ENCODE measurements at regions not wholly inside any gene's neighbourhood (a gene's known extent, or its start where the extent isn't known, plus 50 kb on each side); places are given as distances from the start of the nearest gene placed in this dataset.

GRCh38 chr12:18979401-18980126 is 150.0 kb upstream of the PLEKHA5 start:
- DNase-seq (no peak), ATAC-seq (ENCODE audit: poor library complexity) (no peak)
- no peaks in the 10 kb centered on the region for H3K27me3 Mint-ChIP-seq
- no peak overlapping the region for H3K27ac Mint-ChIP-seq
- H3K9me3 ChIP-seq (ENCODE audit: control insufficient read depth in 1 of 2, insufficient read depth in 1 of 2, low read length in 2 of 2) = no peaks in the 10 kb centered on the region
- POLR2A ChIA-PET = no interaction called here
- H3K36me3 Mint-ChIP-seq (ENCODE audit: low read depth) = no peaks in the 10 kb centered on the region
- H3K4me3 Mint-ChIP-seq = no peak overlapping the region
- CTCF ChIA-PET = no interaction called here
- H3K27me3 ChIP-seq (ENCODE audit: control insufficient read depth in 1 of 2, insufficient read depth in 2 of 2, low read length in 2 of 2) = no peaks in the 10 kb centered on the region
- intact Hi-C loops (cut with DNase I, micrococcal nuclease) = no loop called here
- H3K4me1 ChIP-seq (ENCODE audit: insufficient read depth, low read length) = no peaks in the 10 kb centered on the region
- H3K4me3 ChIP-seq (ENCODE audit: low read length) = no peak overlapping the region
- H3K36me3 ChIP-seq (ENCODE audit: insufficient read depth, low read length) = no peaks in the 10 kb centered on the region
- TF ChIP-seq CTCF (IDR thresholded peaks at IDR 0.05) = no peak
- H3K4me1 Mint-ChIP-seq (ENCODE audit: low read depth) = no peaks in the 10 kb centered on the region
- H3K27ac ChIP-seq (ENCODE audit: low read depth in 1 of 2, low read length in 2 of 2) = no peak overlapping the region
- peaks cover 2% of the 10 kb centered on the region for H3K9me3 Mint-ChIP-seq

- Mint-ChIP-seq H3K4me3 (no peak overlapping the region), H3K9me3 (peaks cover 2% of the 10 kb centered on the region), H3K36me3 (ENCODE audit: low read depth) (no peaks in the 10 kb centered on the region), H3K27me3 (no peaks in the 10 kb centered on the region), H3K4me1 (ENCODE audit: low read depth) (no peaks in the 10 kb centered on the region), H3K27ac (no peak overlapping the region)
- Histone ChIP-seq H3K4me3 (ENCODE audit: low read length) (no peak overlapping the region), H3K27me3 (ENCODE audit: control insufficient read depth in 1 of 2, insufficient read depth in 2 of 2, low read length in 2 of 2) (no peaks in the 10 kb centered on the region), H3K4me1 (ENCODE audit: insufficient read depth, low read length) (no peaks in the 10 kb centered on the region), H3K27ac (ENCODE audit: low read depth in 1 of 2, low read length in 2 of 2) (no peak overlapping the region), H3K9me3 (ENCODE audit: control insufficient read depth in 1 of 2, insufficient read depth in 1 of 2, low read length in 2 of 2) (no peaks in the 10 kb centered on the region), H3K36me3 (ENCODE audit: insufficient read depth, low read length) (no peaks in the 10 kb centered on the region)
- CTCF ChIA-PET = no interaction called here
- DNase-seq = no peak
- ATAC-seq (ENCODE audit: poor library complexity) = no peak
- TF ChIP-seq CTCF (IDR thresholded peaks at IDR 0.05) = no peak
- intact Hi-C loops (cut with DNase I, micrococcal nuclease) = no loop called here
- POLR2A ChIA-PET = no interaction called here
Measured at GRCh38 chr12:18981732-18982131, 147.8 kb upstream of the PLEKHA5 start.

DNA sequence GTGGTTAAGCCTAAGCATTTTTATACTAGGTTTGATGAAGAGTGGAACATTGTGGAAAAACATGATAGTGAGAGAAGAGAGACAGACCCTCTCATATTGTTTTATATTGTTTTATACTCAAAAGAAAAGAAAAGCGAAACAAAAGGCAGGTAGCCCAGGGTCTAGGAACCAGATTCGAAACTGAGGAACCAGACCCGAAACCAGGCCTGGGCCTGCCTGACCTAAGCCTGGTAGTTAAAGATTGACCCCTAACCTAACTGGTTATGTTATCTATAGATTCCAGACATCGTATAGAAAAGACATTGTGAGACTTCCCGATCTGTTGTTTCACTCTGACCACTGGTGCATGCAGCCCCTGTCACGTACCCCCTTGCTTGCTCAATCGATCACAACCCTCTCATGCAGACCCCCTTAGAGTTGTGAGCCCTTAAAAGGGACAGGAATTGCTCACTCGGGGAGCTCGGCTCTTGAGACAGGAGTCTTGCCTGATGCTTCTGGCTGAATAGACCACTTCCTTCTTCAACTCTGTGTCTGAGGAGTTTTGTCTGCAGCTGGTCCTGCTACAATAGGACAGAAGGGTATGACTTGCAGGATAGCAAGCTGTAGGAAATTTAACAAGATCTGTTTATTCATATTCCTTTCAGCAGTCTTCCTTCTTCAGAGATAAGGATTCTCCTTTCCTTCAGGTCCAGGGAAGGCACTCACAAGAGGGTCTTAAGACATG is 147.1 kb upstream of the PLEKHA5 start:
- H3K27ac Mint-ChIP-seq = no peak overlapping the region
- H3K4me1 Mint-ChIP-seq (ENCODE audit: low read depth) = no peaks in the 10 kb centered on the region
- POLR2A ChIA-PET = no interaction called here
- H3K9me3 ChIP-seq (ENCODE audit: control insufficient read depth in 1 of 2, insufficient read depth in 1 of 2, low read length in 2 of 2) = no peaks in the 10 kb centered on the region
- H3K27ac ChIP-seq (ENCODE audit: low read depth in 1 of 2, low read length in 2 of 2) = no peak overlapping the region
- peaks cover 2% of the 10 kb centered on the region for H3K9me3 Mint-ChIP-seq
- no peak for TF ChIP-seq CTCF (IDR thresholded peaks at IDR 0.05)
- H3K4me1 ChIP-seq (ENCODE audit: insufficient read depth, low read length) = no peaks in the 10 kb centered on the region
- no peak for ATAC-seq (ENCODE audit: poor library complexity)
- H3K27me3 Mint-ChIP-seq = no peaks in the 10 kb centered on the region
- CTCF ChIA-PET = no interaction called here
- H3K27me3 ChIP-seq (ENCODE audit: control insufficient read depth in 1 of 2, insufficient read depth in 2 of 2, low read length in 2 of 2) = no peaks in the 10 kb centered on the region
- no peaks in the 10 kb centered on the region for H3K36me3 Mint-ChIP-seq (ENCODE audit: low read depth)
- intact Hi-C loops (cut with DNase I, micrococcal nuclease) = no loop called here
- no peaks in the 10 kb centered on the region for H3K36me3 ChIP-seq (ENCODE audit: insufficient read depth, low read length)
- H3K4me3 ChIP-seq (ENCODE audit: low read length) = no peak overlapping the region
- DNase-seq = no peak
- H3K4me3 Mint-ChIP-seq = no peak overlapping the region
